LNCAP (cell line): ENCODE measurements at regions not wholly inside any gene's neighbourhood (a gene's known extent, or its start where the extent isn't known, plus 50 kb on each side); places are given as distances from the start of the nearest gene placed in this dataset.
A peak's percentile ranks its signal among the peaks of the same experiment; 100 is the strongest.

Source experiments
- CTCF ChIP-seq: fragments of 450-650 bp; IDR thresholded peaks from 2 replicates; pipeline ENCODE4 v1.5.1; 2017; ENCODE audit warnings: mild to moderate bottlenecking

- no peak for TF ChIP-seq CTCF
Observed at GRCh38 chrX:45517090-45517973, 316.7 kb upstream of the DIPK2B start.

- TF ChIP-seq CTCF, result peak; percentile 58
Observed at GRCh38 chrX:45515262-45516215, 314.9 kb upstream of the DIPK2B start.

- no peak for TF ChIP-seq CTCF
Observed at GRCh38 chrX:45513042-45513441, 312.4 kb upstream of the DIPK2B start.

GRCh38 chrX:45508454-45508853 is 307.8 kb upstream of the DIPK2B start:
- TF ChIP-seq CTCF, result no peak

GRCh38 chrX:45506149-45506730 is 305.6 kb upstream of the DIPK2B start:
- no peak for TF ChIP-seq CTCF

GRCh38 chrX:45505214-45505613 is 304.5 kb upstream of the DIPK2B start:
- TF ChIP-seq CTCF, result no peak

GRCh38 chrX:45502396-45502795 is 301.7 kb upstream of the DIPK2B start:
- no peak for TF ChIP-seq CTCF
